Right lobe of liver (tissue), 4 donors: ENCODE measurements at regions not wholly inside any gene's neighbourhood (a gene's known extent, or its start where the extent isn't known, plus 50 kb on each side); places are given as distances from the start of the nearest gene placed in this dataset.

ENCODE experiments used
- POLR2A ChIP-seq: fragments of 450-650 bp; IDR thresholded peaks from one replicate; pipeline ENCODE4 v1.6.1; 2017; ENCODE audit warnings: antibody characterized with exemption, mild to moderate bottlenecking
- TF ChIP-seq, protein P1 (sequence below), 4 donors: fragments of 200-600 bp in 3 of 4; fragments of 450-650 bp in 1 of 4; IDR thresholded peaks; one replicate each; pipeline versions ENCODE4 v1.5.1 to v1.8.0; 2016 to 2022; ENCODE audit warnings: antibody characterized with exemption in 4 of 4, mild to moderate bottlenecking in 2 of 4
- donor health status: DM: no; HTN: no; CAD: no.
- donor health status: DM: no; HTN: no; CAD: no.
- donor health status: DM: no; HTN: yes; CAD: no.

- TF ChIP-seq, protein P1, sequence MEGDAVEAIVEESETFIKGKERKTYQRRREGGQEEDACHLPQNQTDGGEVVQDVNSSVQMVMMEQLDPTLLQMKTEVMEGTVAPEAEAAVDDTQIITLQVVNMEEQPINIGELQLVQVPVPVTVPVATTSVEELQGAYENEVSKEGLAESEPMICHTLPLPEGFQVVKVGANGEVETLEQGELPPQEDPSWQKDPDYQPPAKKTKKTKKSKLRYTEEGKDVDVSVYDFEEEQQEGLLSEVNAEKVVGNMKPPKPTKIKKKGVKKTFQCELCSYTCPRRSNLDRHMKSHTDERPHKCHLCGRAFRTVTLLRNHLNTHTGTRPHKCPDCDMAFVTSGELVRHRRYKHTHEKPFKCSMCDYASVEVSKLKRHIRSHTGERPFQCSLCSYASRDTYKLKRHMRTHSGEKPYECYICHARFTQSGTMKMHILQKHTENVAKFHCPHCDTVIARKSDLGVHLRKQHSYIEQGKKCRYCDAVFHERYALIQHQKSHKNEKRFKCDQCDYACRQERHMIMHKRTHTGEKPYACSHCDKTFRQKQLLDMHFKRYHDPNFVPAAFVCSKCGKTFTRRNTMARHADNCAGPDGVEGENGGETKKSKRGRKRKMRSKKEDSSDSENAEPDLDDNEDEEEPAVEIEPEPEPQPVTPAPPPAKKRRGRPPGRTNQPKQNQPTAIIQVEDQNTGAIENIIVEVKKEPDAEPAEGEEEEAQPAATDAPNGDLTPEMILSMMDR (IDR thresholded peaks at IDR 0.05): no peak
- TF ChIP-seq POLR2A: no peak
Observed at GRCh38 chr6:115131709-115132490, 789.1 kb upstream of the HS3ST5 start.
